Prostate gland (tissue), 2 donors: ENCODE measurements at regions not wholly inside any gene's neighbourhood (a gene's known extent, or its start where the extent isn't known, plus 50 kb on each side); places are given as distances from the start of the nearest gene placed in this dataset.

Experiments used
- DNase-seq: peaks from one replicate; pipeline ENCODE4 v3.0.0-alpha.2; 2019; ENCODE audit warnings: low spot score
- H3K27ac ChIP-seq, 2 donors: fragments of 200-600 bp; sonication (generic); 2 replicates each; pipeline ENCODE4 v1.5.1; 2017 to 2019
- H3K27me3 ChIP-seq: fragments of 200-600 bp; sonication (generic); replicated peaks from 2 replicates; pipeline ENCODE4 v1.5.1; 2019; ENCODE audit not compliant: insufficient read depth
- H3K36me3 ChIP-seq, 2 donors: fragments of 200-600 bp; sonication (generic); 1 replicate in 1 of 2; 2 replicates in 1 of 2; pipeline versions ENCODE4 v1.5.1 to v1.8.1; 2017 to 2019
- H3K4me1 ChIP-seq: fragments of 200-600 bp; sonication (generic); replicated peaks from 2 replicates; pipeline ENCODE4 v1.5.1; 2019
- H3K4me3 ChIP-seq, 2 donors: fragments of 200-600 bp; sonication (generic); 2 replicates each; pipeline ENCODE4 v1.5.1; 2017 to 2019
- H3K9me3 ChIP-seq: fragments of 200-600 bp; sonication (generic); 2 replicates; pipeline ENCODE4 v1.5.1; 2017
- POLR2A ChIP-seq: fragments of 450-650 bp; IDR thresholded peaks from one replicate; pipeline ENCODE4 v1.6.1; 2016; ENCODE audit warnings: antibody characterized with exemption, mild to moderate bottlenecking
- POLR2AphosphoS5 ChIP-seq: sonication (generic); formaldehyde crosslinking; IDR thresholded peaks from one replicate; pipeline ENCODE4 v1.6.1; 2017; ENCODE audit warnings: antibody characterized with exemption
- WGBS: methylation state at CpG from one replicate; pipeline ENCODE4 v1.1.5; 2018; 5-methylcytosine and 5-hydroxymethylcytosine counted together
- intact Hi-C: fragments of 100-400 bp; cut with DNase I; formaldehyde crosslinking; loops from one replicate; pipeline ENCODE4 v1.14.2; 2022
- TF ChIP-seq, protein P1 (sequence below), 4 experiments: fragments of 200-600 bp in 2 of 4; fragments of 450-650 bp in 2 of 4; sonication (generic) in 2 of 4; IDR thresholded peaks; 1 replicate in 3 of 4; 2 replicates in 1 of 4; pipeline ENCODE4 v1.5.1; 2016 to 2019; ENCODE audit warnings: antibody characterized with exemption in 4 of 4, mild to moderate bottlenecking in 2 of 4, moderate library complexity in 2 of 4

DNA sequence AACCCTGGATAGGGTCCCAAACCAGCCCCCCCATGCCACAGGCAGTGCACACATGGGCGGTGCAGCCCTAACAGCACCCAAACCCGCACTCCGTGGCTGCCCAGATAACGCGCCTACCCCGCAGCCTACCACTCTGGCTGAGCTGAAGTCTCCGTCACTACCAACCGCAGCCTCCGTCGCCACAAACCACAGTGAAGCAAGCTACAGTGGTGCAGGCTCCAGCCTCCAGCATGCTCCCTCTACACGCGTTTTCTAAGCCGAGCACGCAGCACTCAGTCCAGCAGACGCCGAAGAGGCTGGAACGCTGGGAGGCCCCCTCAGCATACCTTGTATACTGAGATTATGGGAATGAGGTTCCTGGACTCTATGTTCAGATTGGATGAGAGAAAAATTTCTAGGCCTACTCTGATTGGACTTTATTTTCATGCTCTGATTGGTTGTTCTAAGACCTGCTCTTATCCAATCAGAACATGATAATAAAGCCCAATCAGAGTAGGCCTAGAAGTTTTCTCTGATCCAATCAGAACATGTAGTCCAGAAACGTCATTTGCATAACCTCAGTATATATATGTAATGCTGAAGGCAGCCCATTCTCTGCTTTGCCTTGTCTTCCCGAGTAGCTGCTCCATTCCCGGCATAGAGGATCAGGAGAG, 56.7 kb upstream of the C1QTNF9B start:
- intact Hi-C loops, result no loop called here
- no peaks in the 10 kb centered on the region for H3K36me3 ChIP-seq
- H3K9me3 ChIP-seq, result no peaks in the 10 kb centered on the region
- H3K27me3 ChIP-seq, result no peaks in the 10 kb centered on the region
- H3K4me1 ChIP-seq, result no peaks in the 10 kb centered on the region
- H3K4me3 ChIP-seq, result no peak overlapping the region
- 88% methylated on average over 19 of the region's 20 CpGs for WGBS
- no peak for DNase-seq
- TF ChIP-seq POLR2AphosphoS5 (no peak), POLR2A (no peak)
- TF ChIP-seq, protein P1, sequence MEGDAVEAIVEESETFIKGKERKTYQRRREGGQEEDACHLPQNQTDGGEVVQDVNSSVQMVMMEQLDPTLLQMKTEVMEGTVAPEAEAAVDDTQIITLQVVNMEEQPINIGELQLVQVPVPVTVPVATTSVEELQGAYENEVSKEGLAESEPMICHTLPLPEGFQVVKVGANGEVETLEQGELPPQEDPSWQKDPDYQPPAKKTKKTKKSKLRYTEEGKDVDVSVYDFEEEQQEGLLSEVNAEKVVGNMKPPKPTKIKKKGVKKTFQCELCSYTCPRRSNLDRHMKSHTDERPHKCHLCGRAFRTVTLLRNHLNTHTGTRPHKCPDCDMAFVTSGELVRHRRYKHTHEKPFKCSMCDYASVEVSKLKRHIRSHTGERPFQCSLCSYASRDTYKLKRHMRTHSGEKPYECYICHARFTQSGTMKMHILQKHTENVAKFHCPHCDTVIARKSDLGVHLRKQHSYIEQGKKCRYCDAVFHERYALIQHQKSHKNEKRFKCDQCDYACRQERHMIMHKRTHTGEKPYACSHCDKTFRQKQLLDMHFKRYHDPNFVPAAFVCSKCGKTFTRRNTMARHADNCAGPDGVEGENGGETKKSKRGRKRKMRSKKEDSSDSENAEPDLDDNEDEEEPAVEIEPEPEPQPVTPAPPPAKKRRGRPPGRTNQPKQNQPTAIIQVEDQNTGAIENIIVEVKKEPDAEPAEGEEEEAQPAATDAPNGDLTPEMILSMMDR (IDR thresholded peaks at IDR 0.05), result no peak
- no peak overlapping the region for H3K27ac ChIP-seq

DNA sequence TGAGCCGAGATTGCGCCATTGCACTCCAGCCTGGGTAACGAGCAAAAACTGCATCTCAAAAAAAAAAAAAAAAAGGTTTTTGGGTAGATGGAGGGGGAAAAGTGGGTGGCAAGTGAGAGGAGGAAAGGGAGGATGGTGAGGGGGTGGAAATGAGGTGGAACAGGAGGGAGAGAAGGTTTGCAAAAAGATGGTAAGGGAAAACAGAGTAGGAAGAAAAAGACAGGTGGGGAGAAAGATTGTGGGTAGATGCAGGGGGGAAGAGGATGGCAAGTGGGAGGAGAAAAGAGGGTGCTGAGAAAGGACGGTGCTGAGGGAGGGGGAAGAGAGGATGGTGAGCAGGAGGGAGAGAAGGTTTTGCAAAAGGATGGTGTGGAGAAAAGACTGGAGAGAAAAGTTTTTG, 57.8 kb upstream of the C1QTNF9B start:
- H3K36me3 ChIP-seq, result no peaks in the 10 kb centered on the region
- no peaks in the 10 kb centered on the region for H3K27me3 ChIP-seq
- H3K4me1 ChIP-seq, result no peaks in the 10 kb centered on the region
- TF ChIP-seq POLR2A, result no peak
- no peak for DNase-seq
- no peaks in the 10 kb centered on the region for H3K9me3 ChIP-seq
- intact Hi-C loops, result no loop called here
- 92% methylated on average over 4 of the region's 4 CpGs for WGBS
- no peak overlapping the region for H3K4me3 ChIP-seq
- no peak overlapping the region for H3K27ac ChIP-seq

DNA sequence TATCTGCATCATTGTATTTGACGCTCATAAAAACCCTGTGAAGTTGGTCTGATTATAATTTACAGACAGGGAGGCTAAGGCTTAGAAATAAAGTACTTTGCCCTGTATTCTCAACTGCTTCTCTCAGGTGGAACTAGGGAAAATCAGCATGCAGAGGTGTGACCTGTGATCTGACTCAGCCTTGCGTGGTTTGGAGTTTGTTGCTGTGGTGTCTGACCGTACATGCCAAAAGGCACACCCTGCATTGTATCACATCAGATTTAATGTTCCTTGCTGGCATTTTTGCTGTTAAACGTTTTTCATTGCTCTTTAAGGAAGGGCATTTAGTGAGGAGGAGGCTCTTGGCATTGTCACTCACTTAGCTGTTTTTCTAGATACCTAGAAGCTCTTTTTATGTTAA, 58.8 kb upstream of the C1QTNF9B start:
- DNase-seq, result no peak
- Histone ChIP-seq H3K4me1 (no peaks in the 10 kb centered on the region), H3K27me3 (no peaks in the 10 kb centered on the region), H3K36me3 (no peaks in the 10 kb centered on the region), H3K9me3 (no peaks in the 10 kb centered on the region), H3K27ac (no peak overlapping the region), H3K4me3 (no peak overlapping the region)
- intact Hi-C loops, result no loop called here
- 28% methylated on average over 4 of the region's 4 CpGs for WGBS
- TF ChIP-seq POLR2AphosphoS5 (no peak), POLR2A (no peak)
- TF ChIP-seq, protein P1 (IDR thresholded peaks at IDR 0.05), result no peak

DNA sequence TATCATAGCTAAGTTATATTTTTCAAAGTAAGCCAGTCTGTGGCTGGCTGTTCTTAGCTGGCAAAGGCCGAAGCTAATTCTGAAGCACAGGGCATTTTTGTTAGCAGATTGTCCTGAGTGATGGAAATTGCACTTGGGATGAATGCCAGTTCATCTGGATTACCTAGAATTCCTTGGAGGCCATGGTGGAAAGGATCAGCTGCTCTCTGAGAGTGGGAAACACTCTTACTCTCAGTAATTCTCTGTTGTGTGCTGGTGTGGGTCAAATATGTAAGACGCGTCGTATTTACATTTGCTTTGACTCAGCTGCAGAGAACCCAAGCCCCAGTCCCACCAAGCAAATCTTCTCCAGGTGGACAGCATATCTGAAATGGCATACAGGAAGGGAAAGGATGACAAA, 60.7 kb upstream of the C1QTNF9B start:
- H3K4me1 ChIP-seq, result no peaks in the 10 kb centered on the region
- WGBS, result 75% methylated on average over 4 of the region's 4 CpGs
- TF ChIP-seq POLR2AphosphoS5, result no peak
- no peak for TF ChIP-seq POLR2A
- TF ChIP-seq, protein P1 (IDR thresholded peaks at IDR 0.05), result no peak

DNA sequence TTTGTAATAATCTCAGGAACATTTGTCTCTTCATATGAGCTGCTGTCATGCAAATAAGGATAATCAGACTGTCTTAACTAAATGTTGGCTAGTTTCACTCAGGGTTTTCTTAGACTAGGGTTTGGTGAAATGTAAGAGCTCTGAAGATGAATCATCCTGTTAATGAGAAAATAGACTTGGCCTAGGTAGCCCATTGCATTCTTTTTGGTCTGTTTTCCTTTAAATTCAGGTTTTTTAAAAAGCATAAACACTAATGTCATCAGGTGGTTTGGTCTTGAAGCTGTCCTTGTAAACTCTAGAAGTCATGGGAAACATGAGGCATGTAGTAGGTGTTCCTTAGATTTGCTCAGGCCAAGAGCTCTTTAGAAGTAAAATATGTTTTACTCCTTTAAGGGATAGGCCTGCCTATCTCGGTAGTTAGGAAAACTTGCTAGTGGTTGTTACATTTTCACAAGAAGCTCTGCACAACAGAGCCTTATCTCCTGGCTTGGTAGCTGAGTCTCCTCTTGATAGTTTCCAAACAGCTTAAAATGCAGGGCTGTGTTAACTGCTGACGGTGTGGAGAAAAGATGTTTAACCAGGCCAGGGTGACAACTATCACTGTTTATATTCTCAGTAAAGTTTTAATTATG, 62.0 kb upstream of the C1QTNF9B start:
- Histone ChIP-seq H3K36me3 (no peaks in the 10 kb centered on the region), H3K27ac (no peak overlapping the region), H3K4me1 (no peaks in the 10 kb centered on the region), H3K9me3 (no peaks in the 10 kb centered on the region), H3K4me3 (no peak overlapping the region), H3K27me3 (no peaks in the 10 kb centered on the region)
- WGBS, result 66% methylated on average over 2 of the region's 2 CpGs
- TF ChIP-seq, protein P1 (IDR thresholded peaks at IDR 0.05), result no peak
- TF ChIP-seq POLR2A, result no peak
- no peak for TF ChIP-seq POLR2AphosphoS5
- DNase-seq, result no peak
- intact Hi-C loops, result no loop called here

More for the DNA sequence above, 60.7 kb upstream of the C1QTNF9B start:
- DNase-seq, result no peak
- Histone ChIP-seq H3K27ac (no peak overlapping the region), H3K27me3 (no peaks in the 10 kb centered on the region), H3K36me3 (no peaks in the 10 kb centered on the region), H3K4me3 (no peak overlapping the region), H3K9me3 (no peaks in the 10 kb centered on the region)
- intact Hi-C loops, result no loop called here
